ENCODE measurements at regions not wholly inside any gene's neighbourhood (a gene's known extent, or its start where the extent isn't known, plus 50 kb on each side); places are given as distances from the start of the nearest gene placed in this dataset.

DNA sequence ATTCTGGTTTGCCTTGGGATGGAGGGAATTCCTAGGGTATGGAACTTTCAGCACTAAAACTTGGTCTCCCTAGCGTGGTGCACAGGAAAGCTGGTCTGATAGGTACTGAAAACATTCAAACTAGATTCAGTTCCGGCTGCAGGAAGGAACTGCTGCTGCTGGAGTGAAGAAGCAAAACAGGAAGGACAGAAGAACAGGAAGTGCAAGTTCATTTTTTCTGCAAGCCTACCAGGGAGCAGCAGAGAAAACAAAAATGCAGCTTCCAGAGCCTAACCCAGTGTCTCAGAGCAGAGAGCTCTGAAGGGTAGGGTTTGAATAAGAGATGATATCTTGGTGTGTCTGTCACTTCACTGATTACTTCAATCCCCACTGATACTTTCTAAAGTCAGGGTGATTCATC lies 165.2 kb downstream of the VRK1 start:
- H3K4me1 Mint-ChIP-seq (ENCODE audit: low read depth) = peaks cover 55% of the 10 kb centered on the region
- H3K27ac Mint-ChIP-seq = peak overlapping the region; percentile 95
- H3K27me3 Mint-ChIP-seq = no peaks in the 10 kb centered on the region
- no peak for DNase-seq
- no peak overlapping the region for H3K4me3 Mint-ChIP-seq
- peaks cover 17% of the 10 kb centered on the region for H3K9me3 Mint-ChIP-seq
- peaks cover 27% of the 10 kb centered on the region for H3K36me3 Mint-ChIP-seq (ENCODE audit: low read depth)

DNA sequence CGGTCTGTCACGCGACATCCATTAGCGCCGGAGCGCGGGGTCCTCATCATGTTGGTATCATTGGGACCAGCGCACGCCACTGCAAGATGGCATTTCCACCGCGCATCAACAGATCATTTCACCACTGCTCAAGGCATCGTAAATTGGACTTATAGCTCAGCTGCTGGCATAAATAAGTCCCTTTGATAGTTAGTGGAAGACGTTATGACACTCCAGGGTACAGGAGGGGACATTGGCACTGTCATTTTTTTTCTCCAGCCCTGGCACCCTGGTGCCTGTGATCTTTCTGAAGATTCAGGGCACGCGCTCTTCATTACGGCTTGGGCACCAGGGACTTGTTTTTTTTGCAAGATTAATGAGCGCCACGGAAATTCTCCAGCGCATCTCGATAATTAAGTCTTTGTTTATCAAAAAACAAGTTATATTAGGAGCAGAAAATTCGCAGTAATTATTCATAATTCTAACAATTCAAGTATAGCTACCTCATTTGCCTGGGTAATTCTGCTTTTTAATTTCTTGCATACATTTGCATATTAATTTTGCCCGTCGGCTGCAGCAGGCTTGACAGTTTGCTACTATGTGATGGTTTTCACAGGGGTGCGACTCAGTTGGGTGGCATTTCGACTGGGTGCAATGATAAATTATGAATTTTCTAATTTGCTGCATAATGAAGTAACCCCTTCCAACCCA lies 167.7 kb downstream of the VRK1 start:
- H3K27ac Mint-ChIP-seq = no peak overlapping the region
- H3K27me3 Mint-ChIP-seq = no peaks in the 10 kb centered on the region
- H3K9me3 Mint-ChIP-seq = peaks cover 19% of the 10 kb centered on the region
- H3K36me3 Mint-ChIP-seq (ENCODE audit: low read depth) = peaks cover 30% of the 10 kb centered on the region
- no peak overlapping the region for H3K4me3 Mint-ChIP-seq
- DNase-seq = no peak
- peaks cover 55% of the 10 kb centered on the region for H3K4me1 Mint-ChIP-seq (ENCODE audit: low read depth)

DNA sequence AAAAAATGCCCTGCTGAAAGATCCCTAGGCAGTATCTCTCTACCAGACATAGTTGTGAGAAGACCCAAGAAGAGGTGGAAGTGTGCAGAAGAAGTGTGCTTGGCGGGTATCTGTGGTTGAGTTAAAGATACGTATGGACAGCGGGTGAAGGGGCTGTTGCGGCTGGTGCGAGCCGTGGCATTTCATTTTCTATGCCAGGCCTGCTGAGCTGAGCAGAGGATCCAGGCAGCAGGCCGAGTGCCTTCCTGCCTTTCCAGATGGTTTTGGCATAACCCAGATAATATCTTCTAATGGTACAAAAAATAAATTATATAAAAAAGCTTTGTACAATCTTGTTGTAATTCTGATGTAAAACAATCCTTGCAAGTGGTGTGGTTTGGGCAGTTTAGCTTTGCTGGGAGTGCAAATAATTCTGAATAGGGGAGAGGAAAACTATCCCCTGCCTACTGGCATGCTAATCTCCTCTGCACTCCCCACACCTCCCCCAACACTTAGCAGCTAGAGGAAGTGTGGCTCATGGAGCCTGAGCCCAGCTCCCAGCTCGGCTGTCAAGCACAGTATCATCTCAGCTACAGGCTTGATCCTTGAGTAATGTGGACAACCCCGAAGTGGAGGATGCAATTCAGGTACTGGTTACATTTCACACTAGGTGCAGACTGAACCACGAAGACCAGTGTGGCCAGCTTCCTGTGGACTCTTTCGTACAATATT lies 168.9 kb downstream of the VRK1 start:
- Mint-ChIP-seq H3K27me3 (no peaks in the 10 kb centered on the region), H3K4me3 (no peak overlapping the region), H3K9me3 (peaks cover 11% of the 10 kb centered on the region), H3K4me1 (ENCODE audit: low read depth) (peaks cover 45% of the 10 kb centered on the region), H3K36me3 (ENCODE audit: low read depth) (peaks cover 25% of the 10 kb centered on the region), H3K27ac (no peak overlapping the region)
- DNase-seq = no peak

DNA sequence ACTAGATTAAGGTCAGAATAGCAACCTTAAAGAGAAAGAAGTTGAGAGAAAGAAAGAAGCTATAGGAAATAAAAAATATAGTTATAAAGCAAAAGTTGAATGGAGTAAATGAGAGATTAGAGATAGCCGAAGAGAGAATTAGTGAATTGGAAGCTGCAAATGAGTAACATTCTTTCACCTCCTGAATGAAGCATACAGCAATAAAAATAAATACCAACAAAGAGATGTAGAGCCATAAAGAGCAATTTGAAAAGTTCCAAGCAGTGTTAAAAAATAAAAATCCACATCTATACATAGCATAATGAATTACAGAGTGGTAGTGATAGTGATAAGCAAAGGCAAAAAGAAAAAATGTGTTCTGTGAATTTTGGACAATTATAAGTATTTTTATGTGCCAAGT lies 177.9 kb downstream of the VRK1 start:
- Mint-ChIP-seq H3K27me3 (peaks cover 16% of the 10 kb centered on the region), H3K27ac (no peak overlapping the region), H3K4me1 (ENCODE audit: low read depth) (peaks cover 2% of the 10 kb centered on the region), H3K36me3 (ENCODE audit: low read depth) (peaks cover 4% of the 10 kb centered on the region), H3K4me3 (no peak overlapping the region), H3K9me3 (peaks cover 26% of the 10 kb centered on the region)
- DNase-seq = no peak

DNA sequence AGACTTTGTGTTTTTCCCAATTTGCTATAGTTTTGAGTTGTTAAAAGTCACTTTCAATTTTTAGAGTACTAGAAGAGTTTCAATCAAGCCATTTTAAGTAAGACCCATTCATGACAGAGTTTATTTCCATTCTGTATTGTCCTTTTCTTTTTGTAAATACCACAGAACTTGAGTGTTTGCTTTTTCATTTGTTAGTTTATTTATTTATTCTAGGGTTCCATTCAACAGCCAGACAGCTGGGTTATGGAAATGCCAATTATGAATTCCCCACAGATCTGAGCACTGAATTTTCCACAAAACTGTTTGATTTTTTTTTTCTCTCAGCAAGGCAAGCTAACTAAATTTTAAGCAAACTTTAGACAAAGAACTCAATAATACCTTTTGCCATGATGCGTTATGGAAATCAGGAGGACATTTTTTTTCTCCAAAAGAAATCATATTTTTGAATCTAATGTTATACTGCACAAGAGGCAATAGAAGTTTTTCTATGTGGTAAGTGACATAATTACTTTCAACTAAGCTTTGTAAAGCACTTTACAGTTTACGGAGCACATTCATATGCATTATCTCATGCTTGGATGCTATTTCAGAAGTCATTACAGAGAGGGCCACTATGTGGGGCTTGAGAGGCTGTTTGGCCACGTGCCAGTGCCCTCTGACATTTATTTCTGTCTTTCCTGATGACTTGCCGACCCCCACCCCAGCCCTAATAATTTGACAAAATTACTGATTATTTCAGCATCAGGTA lies 181.5 kb downstream of the VRK1 start:
- Mint-ChIP-seq H3K4me3 (no peak overlapping the region), H3K36me3 (ENCODE audit: low read depth) (peaks cover 4% of the 10 kb centered on the region), H3K9me3 (peaks cover 18% of the 10 kb centered on the region), H3K4me1 (ENCODE audit: low read depth) (peaks cover 2% of the 10 kb centered on the region), H3K27me3 (peaks cover 22% of the 10 kb centered on the region), H3K27ac (no peak overlapping the region)
- no peak for DNase-seq

DNA sequence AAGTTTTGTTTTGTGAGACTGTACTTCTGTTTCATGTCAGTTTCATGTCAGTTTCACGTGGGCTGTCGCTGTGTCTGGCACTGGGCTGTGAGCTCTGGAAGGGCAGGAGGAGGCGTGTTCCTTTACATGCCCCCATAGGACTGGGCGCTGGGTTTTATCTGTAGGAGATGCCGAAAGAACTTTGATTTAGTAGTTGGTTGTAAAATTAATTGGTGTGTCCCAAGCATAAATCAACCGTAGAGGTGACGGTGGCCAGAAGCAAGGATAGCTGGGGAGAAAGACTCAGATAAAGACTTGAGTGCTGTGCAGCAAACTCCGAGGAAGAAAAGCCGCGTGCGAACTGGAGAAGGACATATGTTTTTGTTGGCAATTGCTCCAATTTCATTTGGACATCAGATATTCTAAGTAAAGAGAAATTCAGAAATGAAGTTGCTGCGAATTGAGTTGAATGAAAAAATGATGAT lies 182.5 kb downstream of the VRK1 start:
- H3K36me3 Mint-ChIP-seq (ENCODE audit: low read depth) = peaks cover 4% of the 10 kb centered on the region
- H3K27ac Mint-ChIP-seq = no peak overlapping the region
- no peak overlapping the region for H3K4me3 Mint-ChIP-seq
- H3K27me3 Mint-ChIP-seq = peaks cover 22% of the 10 kb centered on the region
- H3K9me3 Mint-ChIP-seq = peaks cover 10% of the 10 kb centered on the region
- no peak for DNase-seq
- H3K4me1 Mint-ChIP-seq (ENCODE audit: low read depth) = peaks cover 2% of the 10 kb centered on the region

DNA sequence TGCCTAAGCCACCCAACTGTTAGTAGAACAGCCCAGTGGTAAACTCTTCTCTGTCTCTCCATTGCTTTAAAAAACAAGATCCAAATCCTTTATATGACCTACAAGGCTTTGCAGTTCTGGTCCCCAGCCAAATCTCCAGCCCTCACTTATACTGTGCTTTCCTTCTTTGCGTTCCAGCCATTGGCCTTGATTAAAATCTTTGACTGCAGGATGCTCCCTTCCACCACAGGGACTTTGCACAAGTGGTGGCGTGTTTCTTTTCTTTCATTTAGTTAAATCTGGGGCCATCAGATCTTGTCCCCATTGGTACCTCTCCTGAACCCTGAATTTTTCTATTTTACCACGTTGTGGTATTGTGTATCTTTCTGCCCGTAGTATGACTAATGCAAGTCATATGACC lies 183.7 kb downstream of the VRK1 start:
- no peak overlapping the region for H3K27ac Mint-ChIP-seq
- no peak for DNase-seq
- H3K27me3 Mint-ChIP-seq = peaks cover 22% of the 10 kb centered on the region
- no peak overlapping the region for H3K4me3 Mint-ChIP-seq
- peaks cover 3% of the 10 kb centered on the region for H3K4me1 Mint-ChIP-seq (ENCODE audit: low read depth)
- H3K9me3 Mint-ChIP-seq = no peaks in the 10 kb centered on the region
- no peaks in the 10 kb centered on the region for H3K36me3 Mint-ChIP-seq (ENCODE audit: low read depth)

DNA sequence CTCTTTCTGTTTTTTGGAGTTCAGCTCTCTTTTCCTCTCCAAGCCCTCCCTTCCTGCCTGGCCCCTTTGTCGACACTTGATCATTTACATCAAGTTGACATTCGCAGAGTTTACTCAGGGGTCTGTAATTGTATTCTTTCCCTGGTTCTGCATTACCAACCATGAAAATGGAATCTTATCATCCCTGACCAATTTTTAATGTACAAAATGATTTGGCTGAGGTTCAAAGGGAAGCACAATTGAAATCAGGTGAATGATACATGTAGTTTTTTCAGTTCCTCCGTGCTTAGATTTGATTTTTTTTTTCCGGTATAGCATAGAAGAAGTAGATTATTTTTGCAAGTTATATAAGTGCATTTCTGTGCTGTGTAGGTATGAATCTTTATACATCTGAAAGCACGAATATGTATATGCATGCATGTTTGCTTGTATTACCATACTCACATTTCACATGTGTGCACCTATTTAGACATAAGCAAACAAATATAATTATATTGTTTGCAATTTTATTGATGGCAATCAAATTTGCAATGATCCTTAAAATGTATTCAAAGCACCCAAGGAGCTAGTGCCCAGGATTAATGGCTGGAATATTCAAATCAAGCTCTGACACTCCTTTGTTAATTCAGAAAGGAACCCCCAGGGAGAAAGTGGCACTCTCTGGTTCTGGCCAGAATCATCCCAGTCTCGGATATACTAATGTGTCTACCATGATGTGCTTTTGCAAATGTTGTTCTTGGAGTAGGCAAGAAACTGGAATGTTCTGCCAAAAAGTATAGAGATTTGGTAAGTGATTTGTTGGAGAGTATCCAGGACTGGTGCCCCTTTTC lies 189.3 kb downstream of the VRK1 start:
- DNase-seq = no peak
- Mint-ChIP-seq H3K4me3 (no peak overlapping the region), H3K27ac (no peak overlapping the region), H3K27me3 (no peaks in the 10 kb centered on the region), H3K4me1 (ENCODE audit: low read depth) (peaks cover 28% of the 10 kb centered on the region), H3K9me3 (peaks cover 9% of the 10 kb centered on the region), H3K36me3 (ENCODE audit: low read depth) (no peaks in the 10 kb centered on the region)

DNA sequence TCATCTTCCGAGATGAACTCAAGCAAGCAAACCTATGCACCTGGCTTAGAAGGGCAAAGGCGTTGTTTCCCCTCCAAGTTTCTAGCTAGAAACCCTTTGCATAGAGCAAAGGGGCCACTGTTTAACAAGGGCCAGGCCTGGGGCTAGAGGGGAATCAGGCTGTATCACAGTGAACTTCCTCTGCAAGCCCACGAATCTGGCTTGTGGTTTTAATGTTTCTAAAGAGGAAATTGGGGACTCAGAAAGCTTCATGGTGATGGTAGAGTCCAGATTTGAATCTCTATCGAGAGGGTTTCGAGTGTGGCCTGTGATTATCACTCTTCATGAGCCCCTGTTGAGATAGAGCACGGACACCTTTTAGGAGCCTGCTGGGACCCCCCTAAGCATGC lies 189.9 kb downstream of the VRK1 start:
- H3K27me3 Mint-ChIP-seq = no peaks in the 10 kb centered on the region
- no peak for DNase-seq
- peak overlapping the region; percentile 24 for H3K27ac Mint-ChIP-seq
- H3K4me1 Mint-ChIP-seq (ENCODE audit: low read depth) = peaks cover 28% of the 10 kb centered on the region
- no peak overlapping the region for H3K4me3 Mint-ChIP-seq
- no peaks in the 10 kb centered on the region for H3K36me3 Mint-ChIP-seq (ENCODE audit: low read depth)
- H3K9me3 Mint-ChIP-seq = peaks cover 9% of the 10 kb centered on the region

DNA sequence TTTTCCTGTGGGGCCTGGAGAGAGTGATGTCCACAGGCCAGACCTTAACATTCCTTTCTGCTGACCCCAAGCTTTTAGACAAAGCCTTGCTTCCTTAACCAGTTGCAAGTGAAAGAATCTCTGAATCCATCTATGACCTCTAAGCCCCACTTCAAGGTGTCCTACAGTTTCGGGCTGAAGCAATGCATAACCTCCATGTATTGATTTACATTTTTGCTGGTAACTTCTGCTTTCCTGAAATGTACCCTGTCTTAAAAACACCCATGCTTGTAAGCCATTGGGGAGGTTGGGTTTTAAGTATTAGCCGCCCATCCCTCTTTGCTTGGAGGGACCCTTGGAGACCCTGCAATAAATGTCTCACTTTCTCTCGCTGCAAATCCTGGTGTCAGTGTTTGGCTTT lies 190.6 kb downstream of the VRK1 start:
- Mint-ChIP-seq H3K4me3 (no peak overlapping the region), H3K27me3 (no peaks in the 10 kb centered on the region), H3K9me3 (peaks cover 9% of the 10 kb centered on the region), H3K4me1 (ENCODE audit: low read depth) (peaks cover 28% of the 10 kb centered on the region), H3K27ac (peak overlapping the region; percentile 16), H3K36me3 (ENCODE audit: low read depth) (no peaks in the 10 kb centered on the region)
- no peak for DNase-seq

DNA sequence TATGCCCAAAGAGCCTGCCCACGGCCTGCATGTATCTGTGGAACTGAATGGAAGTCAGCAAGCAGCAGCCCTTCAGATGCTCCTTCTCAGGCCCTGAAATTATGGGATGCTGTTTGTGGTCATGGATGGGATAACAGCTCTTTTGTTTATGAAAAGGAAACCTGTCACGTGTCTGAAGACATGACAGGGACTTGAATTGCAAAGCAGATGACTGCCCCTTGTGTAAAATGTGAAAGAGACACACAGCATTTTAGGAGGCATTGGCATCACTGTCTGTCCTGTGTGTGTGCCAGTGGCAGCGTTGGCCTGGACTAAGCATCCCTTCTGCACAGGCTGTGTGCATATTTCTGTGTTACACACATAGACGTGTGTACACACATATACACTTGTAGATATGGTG lies 192.1 kb downstream of the VRK1 start:
- no peak for DNase-seq
- Mint-ChIP-seq H3K4me1 (ENCODE audit: low read depth) (peaks cover 28% of the 10 kb centered on the region), H3K27me3 (no peaks in the 10 kb centered on the region)

DNA sequence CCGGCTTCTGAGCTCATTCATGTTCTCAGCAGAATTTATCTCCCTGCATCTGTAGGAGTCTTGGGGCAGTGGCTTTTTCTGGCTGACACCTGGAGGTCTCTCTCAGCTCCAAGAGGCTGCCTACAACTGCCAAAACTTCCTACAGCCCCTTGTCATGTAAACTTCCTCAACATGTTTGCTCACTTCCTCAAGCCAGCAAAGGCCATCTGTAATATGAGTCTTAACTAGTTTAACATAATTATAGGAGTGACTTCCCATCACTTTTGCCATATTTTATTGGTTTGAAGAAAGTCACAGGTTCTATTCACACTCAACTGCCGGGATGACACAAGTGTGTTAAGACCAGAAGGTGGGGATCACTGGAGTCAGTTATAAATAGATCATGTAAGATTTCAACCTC lies 194.0 kb downstream of the VRK1 start:
- no peak overlapping the region for H3K4me3 Mint-ChIP-seq
- DNase-seq = no peak
- H3K9me3 Mint-ChIP-seq = peaks cover 9% of the 10 kb centered on the region
- H3K36me3 Mint-ChIP-seq (ENCODE audit: low read depth) = no peaks in the 10 kb centered on the region
- H3K4me1 Mint-ChIP-seq (ENCODE audit: low read depth) = peaks cover 24% of the 10 kb centered on the region
- H3K27ac Mint-ChIP-seq = no peak overlapping the region
- no peaks in the 10 kb centered on the region for H3K27me3 Mint-ChIP-seq

More for the DNA sequence above, 192.1 kb downstream of the VRK1 start:
- no peaks in the 10 kb centered on the region for H3K36me3 Mint-ChIP-seq (ENCODE audit: low read depth)
- no peak overlapping the region for H3K27ac Mint-ChIP-seq
- H3K4me3 Mint-ChIP-seq = no peak overlapping the region
- H3K9me3 Mint-ChIP-seq = peaks cover 9% of the 10 kb centered on the region

DNA sequence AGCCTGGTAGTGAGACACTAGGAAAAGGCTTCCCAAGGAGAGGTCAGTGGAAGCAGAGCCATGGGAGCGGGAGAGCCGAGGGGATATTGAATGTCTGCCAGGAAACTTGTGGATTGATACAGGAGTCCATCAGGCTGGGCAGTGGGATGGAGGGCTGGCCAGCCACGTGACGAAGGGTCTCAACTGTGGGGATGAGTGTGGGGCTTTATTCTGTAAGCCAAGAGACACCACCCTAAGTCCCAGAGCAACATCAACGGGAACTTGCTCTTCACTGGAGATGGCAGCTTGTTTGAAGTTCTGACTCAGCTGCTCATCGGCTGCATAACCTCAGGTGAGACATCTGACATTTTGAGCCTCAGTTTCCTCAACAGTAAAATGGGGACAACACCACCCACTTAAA lies 197.8 kb downstream of the VRK1 start:
- Mint-ChIP-seq H3K27ac (no peak overlapping the region), H3K36me3 (ENCODE audit: low read depth) (no peaks in the 10 kb centered on the region), H3K4me1 (ENCODE audit: low read depth) (peaks cover 2% of the 10 kb centered on the region), H3K4me3 (no peak overlapping the region), H3K27me3 (no peaks in the 10 kb centered on the region), H3K9me3 (peaks cover 9% of the 10 kb centered on the region)
- DNase-seq = no peak

DNA sequence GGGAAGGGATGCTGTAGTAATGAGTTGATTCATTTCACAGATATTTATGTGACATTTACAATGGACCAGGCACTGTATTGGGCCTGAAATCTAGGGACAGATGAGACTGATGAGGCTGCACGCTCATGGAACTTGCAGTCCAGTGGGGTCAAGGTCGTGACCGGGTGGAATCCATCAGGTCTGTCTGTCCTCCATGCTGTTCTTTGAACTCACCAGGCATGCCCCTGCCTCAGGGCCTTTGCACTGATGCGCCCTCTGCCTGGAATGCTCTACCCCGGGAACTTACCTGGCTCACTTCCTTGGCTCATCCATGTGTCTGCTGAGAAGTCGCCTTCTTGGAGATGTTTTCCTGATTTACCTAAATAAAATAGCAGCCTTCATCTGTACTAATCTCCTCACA lies 200.1 kb downstream of the VRK1 start:
- no peaks in the 10 kb centered on the region for H3K27me3 Mint-ChIP-seq

More for the DNA sequence above, 200.1 kb downstream of the VRK1 start:
- Mint-ChIP-seq H3K4me3 (no peak overlapping the region), H3K4me1 (ENCODE audit: low read depth) (peaks cover 2% of the 10 kb centered on the region), H3K36me3 (ENCODE audit: low read depth) (no peaks in the 10 kb centered on the region), H3K27ac (no peak overlapping the region), H3K9me3 (no peaks in the 10 kb centered on the region)
- DNase-seq = no peak
